CD4-positive, alpha-beta T cell treated with Interleukin-21 for 1 hour (primary cell): ENCODE measurements at regions not wholly inside any gene's neighbourhood (a gene's known extent, or its start where the extent isn't known, plus 50 kb on each side); places are given as distances from the start of the nearest gene placed in this dataset.

Source experiments
- DNase-seq: peaks from one replicate; pipeline ENCODE4 v3.0.0-alpha.2; 2020

GRCh38 chr6:54719131-54719530, 127.4 kb upstream of the FAM83B start:
- no peak for DNase-seq

- DNase-seq, result no peak
Observed at GRCh38 chr6:54719633-54720032, 126.9 kb upstream of the FAM83B start.

GRCh38 chr6:54722328-54722727, 124.2 kb upstream of the FAM83B start:
- no peak for DNase-seq

GRCh38 chr6:54729716-54730115, 116.9 kb upstream of the FAM83B start:
- DNase-seq, result no peak

GRCh38 chr6:54730767-54731630, 115.6 kb upstream of the FAM83B start:
- no peak for DNase-seq

GRCh38 chr6:54737247-54737646, 109.3 kb upstream of the FAM83B start:
- no peak for DNase-seq

- DNase-seq, result no peak
Observed at GRCh38 chr6:54747955-54748354, 98.6 kb upstream of the FAM83B start.

GRCh38 chr6:54754406-54754805, 92.2 kb upstream of the FAM83B start:
- no peak for DNase-seq

GRCh38 chr6:54758340-54758739, 88.2 kb upstream of the FAM83B start:
- DNase-seq, result no peak

GRCh38 chr6:54768494-54768893, 78.1 kb upstream of the FAM83B start:
- DNase-seq, result no peak

GRCh38 chr6:54770328-54770727, 76.2 kb upstream of the FAM83B start:
- no peak for DNase-seq

GRCh38 chr6:54771968-54772367, 74.6 kb upstream of the FAM83B start:
- DNase-seq, result no peak

GRCh38 chr6:54772610-54773009, 74.0 kb upstream of the FAM83B start:
- no peak for DNase-seq

- no peak for DNase-seq
Observed at GRCh38 chr6:54775576-54775975, 71.0 kb upstream of the FAM83B start.

GRCh38 chr6:54776891-54777290, 69.7 kb upstream of the FAM83B start:
- DNase-seq, result no peak

GRCh38 chr6:54778731-54779130, 67.8 kb upstream of the FAM83B start:
- no peak for DNase-seq

- no peak for DNase-seq
Observed at GRCh38 chr6:54784011-54784410, 62.6 kb upstream of the FAM83B start.

GRCh38 chr6:54786154-54786553, 60.4 kb upstream of the FAM83B start:
- DNase-seq, result no peak

GRCh38 chr6:54787825-54788224, 58.7 kb upstream of the FAM83B start:
- DNase-seq, result no peak
